KMS-11 (cell line): ENCODE measurements at regions not wholly inside any gene's neighbourhood (a gene's known extent, or its start where the extent isn't known, plus 50 kb on each side); places are given as distances from the start of the nearest gene placed in this dataset.

Experiments used
- H2AFZ ChIP-seq: fragments of 200-600 bp; sonication (generic); 2 replicates; pipeline ENCODE4 v1.6.1; 2016; ENCODE audit warnings: antibody characterized with exemption, mixed run types, low read depth
- H3K27ac ChIP-seq: fragments of 200-600 bp; sonication (generic); 2 replicates; pipeline ENCODE4 v1.6.1; 2016; ENCODE audit warnings: mild to moderate bottlenecking, mixed run types
- H3K27me3 ChIP-seq: fragments of 200-600 bp; sonication (generic); 2 replicates; pipeline ENCODE4 v1.6.1; 2017; ENCODE audit warnings: mild to moderate bottlenecking, low read depth, mixed run types, moderate library complexity; ENCODE audit not compliant: insufficient read depth
- H3K36me3 ChIP-seq: fragments of 200-600 bp; sonication (generic); 2 replicates; pipeline ENCODE4 v1.6.1; 2017; ENCODE audit warnings: mild to moderate bottlenecking, mixed run types; ENCODE audit not compliant: insufficient read depth
- H3K4me1 ChIP-seq: fragments of 200-600 bp; sonication (generic); 2 replicates; pipeline ENCODE4 v1.6.1; 2016; ENCODE audit warnings: mild to moderate bottlenecking, low read depth, mixed run types; ENCODE audit not compliant: poor library complexity, severe bottlenecking
- H3K4me2 ChIP-seq: fragments of 200-600 bp; sonication (generic); 2 replicates; pipeline ENCODE4 v1.7.0; 2016; ENCODE audit warnings: mild to moderate bottlenecking, mixed run types
- H3K4me3 ChIP-seq: fragments of 200-600 bp; sonication (generic); IDR thresholded peaks from 2 replicates; pipeline ENCODE4 v1.6.1; 2017; ENCODE audit warnings: low read depth, low read length, mixed read lengths; ENCODE audit not compliant: insufficient read depth
- H3K79me2 ChIP-seq: fragments of 200-600 bp; sonication (generic); 2 replicates; pipeline ENCODE4 v1.6.1; 2016; ENCODE audit warnings: low read depth, mixed run types; ENCODE audit not compliant: insufficient read depth
- H3K9ac ChIP-seq: fragments of 200-600 bp; sonication (generic); 2 replicates; pipeline ENCODE4 v1.6.1; 2016; ENCODE audit warnings: mild to moderate bottlenecking, mixed run types
- H4K20me1 ChIP-seq: fragments of 200-600 bp; sonication (generic); 2 replicates; pipeline ENCODE4 v1.6.1; 2016; ENCODE audit warnings: mild to moderate bottlenecking, mixed run types; ENCODE audit not compliant: insufficient read depth
- TF ChIP-seq, protein P1 (sequence below): fragments of 200-600 bp; sonication (generic); conservative IDR thresholded peaks from 2 replicates; pipeline ENCODE4 v1.6.1; 2017; ENCODE audit warnings: low read depth, mild to moderate bottlenecking, antibody characterized with exemption, low read length, moderate library complexity, mixed read lengths

DNA sequence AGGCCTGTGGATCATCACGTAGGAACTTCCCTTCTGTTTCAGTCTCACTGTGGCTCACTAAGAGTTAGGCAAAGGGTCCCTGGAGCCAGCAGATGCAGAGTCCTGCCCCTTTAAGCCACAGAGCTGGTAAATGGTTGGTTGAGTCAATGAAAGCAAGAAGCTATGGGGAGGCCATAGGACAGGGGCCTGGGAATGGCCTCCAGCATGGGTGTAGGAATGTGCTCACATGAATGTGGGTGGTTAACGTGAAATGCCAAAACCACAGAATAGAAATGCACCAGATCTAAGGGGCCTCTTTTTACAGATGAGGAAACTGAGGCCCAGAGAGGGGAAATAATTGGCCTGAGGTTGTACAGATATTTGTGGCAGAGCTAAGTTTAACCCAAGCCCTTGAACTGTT, 150.3 kb downstream of the TLE3 start:
- TF ChIP-seq, protein P1, sequence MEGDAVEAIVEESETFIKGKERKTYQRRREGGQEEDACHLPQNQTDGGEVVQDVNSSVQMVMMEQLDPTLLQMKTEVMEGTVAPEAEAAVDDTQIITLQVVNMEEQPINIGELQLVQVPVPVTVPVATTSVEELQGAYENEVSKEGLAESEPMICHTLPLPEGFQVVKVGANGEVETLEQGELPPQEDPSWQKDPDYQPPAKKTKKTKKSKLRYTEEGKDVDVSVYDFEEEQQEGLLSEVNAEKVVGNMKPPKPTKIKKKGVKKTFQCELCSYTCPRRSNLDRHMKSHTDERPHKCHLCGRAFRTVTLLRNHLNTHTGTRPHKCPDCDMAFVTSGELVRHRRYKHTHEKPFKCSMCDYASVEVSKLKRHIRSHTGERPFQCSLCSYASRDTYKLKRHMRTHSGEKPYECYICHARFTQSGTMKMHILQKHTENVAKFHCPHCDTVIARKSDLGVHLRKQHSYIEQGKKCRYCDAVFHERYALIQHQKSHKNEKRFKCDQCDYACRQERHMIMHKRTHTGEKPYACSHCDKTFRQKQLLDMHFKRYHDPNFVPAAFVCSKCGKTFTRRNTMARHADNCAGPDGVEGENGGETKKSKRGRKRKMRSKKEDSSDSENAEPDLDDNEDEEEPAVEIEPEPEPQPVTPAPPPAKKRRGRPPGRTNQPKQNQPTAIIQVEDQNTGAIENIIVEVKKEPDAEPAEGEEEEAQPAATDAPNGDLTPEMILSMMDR = no peak
- Histone ChIP-seq H3K4me2 (no peak overlapping the region), H3K9ac (no peak overlapping the region), H3K27me3 (no peaks in the 10 kb centered on the region), H2AFZ (no peak overlapping the region), H4K20me1 (no peaks in the 10 kb centered on the region), H3K79me2 (no peaks in the 10 kb centered on the region), H3K36me3 (no peaks in the 10 kb centered on the region), H3K4me3 (no peak overlapping the region), H3K4me1 (no peaks in the 10 kb centered on the region), H3K27ac (no peak overlapping the region)

DNA sequence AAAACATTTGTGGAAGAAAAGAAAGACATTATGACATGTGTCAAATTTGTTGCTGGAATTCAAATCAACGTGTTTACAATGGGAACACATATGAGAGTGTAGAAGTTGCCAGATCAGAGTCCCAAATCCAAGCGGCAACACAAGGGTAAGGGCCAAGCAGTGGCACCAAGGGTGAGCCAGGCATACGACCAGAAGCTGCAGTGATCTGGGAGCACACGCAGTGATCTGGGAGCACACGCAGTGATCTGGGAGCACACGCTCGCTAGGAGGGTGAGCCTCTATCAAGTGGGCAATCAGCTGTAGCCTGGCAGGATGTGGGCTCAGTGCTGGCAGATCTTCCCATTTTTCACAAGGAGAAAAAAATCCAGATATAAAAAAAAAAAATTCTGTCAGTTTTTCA, 148.2 kb downstream of the TLE3 start:
- no peak overlapping the region for H3K9ac ChIP-seq
- no peaks in the 10 kb centered on the region for H4K20me1 ChIP-seq
- H3K79me2 ChIP-seq = no peaks in the 10 kb centered on the region
- no peak overlapping the region for H3K4me2 ChIP-seq
- H3K4me3 ChIP-seq = no peak overlapping the region
- H3K4me1 ChIP-seq = no peaks in the 10 kb centered on the region
- no peaks in the 10 kb centered on the region for H3K36me3 ChIP-seq
- H3K27ac ChIP-seq = no peak overlapping the region
- no peak overlapping the region for H2AFZ ChIP-seq
- no peaks in the 10 kb centered on the region for H3K27me3 ChIP-seq
- TF ChIP-seq, protein P1 = no peak

DNA sequence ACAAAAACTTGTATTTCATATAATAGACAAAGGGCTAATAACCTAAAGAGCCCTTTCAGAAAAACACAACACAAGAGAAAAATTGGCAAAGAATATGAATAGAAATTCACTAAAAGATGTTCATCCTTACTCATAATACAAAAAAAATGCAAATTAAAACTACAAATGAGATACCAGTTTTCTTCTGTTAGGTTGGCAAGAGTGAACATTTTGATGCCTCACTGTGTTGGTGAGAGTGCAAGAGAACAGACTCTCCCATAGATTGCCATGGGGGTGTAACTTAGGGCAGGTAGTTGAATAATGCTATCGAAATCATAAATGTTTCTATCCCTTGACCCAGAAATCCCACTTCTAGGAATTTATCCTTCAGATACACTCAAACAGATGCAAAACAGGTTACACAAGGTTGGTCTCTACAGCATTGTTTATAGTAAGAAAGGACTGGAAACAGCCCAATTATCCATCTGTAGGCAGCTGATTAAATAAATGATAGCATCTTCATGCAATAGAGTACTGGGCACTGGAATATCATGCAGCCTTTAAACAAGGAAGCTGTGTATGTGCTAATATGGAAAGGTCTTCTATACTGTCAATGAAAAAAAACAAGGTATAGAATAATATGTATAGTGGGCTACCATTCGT, 146.3 kb downstream of the TLE3 start:
- Histone ChIP-seq H3K27me3 (no peaks in the 10 kb centered on the region), H3K79me2 (no peaks in the 10 kb centered on the region), H3K9ac (no peak overlapping the region), H3K36me3 (no peaks in the 10 kb centered on the region), H3K4me1 (no peaks in the 10 kb centered on the region), H3K4me3 (no peak overlapping the region), H2AFZ (no peak overlapping the region), H4K20me1 (no peaks in the 10 kb centered on the region), H3K4me2 (no peak overlapping the region), H3K27ac (no peak overlapping the region)
- TF ChIP-seq, protein P1 = no peak

DNA sequence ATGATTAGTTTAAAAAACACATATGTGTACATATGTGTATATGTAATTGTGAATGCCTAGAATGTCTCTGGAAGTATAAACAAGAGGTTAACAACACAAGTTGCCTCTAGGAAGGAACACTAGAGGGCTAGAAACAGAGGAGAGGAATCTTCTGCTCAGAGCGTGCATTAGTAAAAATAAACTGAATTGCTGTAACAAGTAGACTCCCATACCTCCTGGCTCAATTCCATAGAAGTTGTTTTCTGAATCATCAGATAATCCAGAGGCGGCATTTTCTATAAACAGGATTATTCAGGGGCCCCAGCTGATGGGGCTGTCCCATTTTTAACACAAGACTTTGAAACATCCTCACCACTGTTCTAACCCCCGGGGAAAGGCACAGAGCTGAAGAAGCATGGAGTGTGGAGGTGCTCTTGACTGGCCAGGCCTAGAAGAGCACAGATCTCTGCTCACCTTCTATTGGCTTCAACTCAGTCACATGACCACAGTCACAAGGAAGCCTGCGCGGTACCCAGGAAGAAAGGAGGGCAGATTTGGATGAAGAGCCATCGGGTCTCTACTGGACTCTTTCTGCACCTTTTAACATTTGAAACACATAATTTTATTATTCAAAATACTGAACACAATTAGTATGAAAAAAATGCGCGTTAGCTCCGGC, 145.7 kb downstream of the TLE3 start:
- H3K4me2 ChIP-seq = no peak overlapping the region
- no peaks in the 10 kb centered on the region for H3K4me1 ChIP-seq
- no peaks in the 10 kb centered on the region for H3K27me3 ChIP-seq
- H3K36me3 ChIP-seq = no peaks in the 10 kb centered on the region
- no peak overlapping the region for H3K4me3 ChIP-seq
- no peak overlapping the region for H3K27ac ChIP-seq
- no peaks in the 10 kb centered on the region for H3K79me2 ChIP-seq
- H3K9ac ChIP-seq = no peak overlapping the region
- H2AFZ ChIP-seq = no peak overlapping the region
- no peaks in the 10 kb centered on the region for H4K20me1 ChIP-seq
- TF ChIP-seq, protein P1 = no peak
